Activated naive CD4-positive, alpha-beta T cell (primary cell): ENCODE measurements at regions not wholly inside any gene's neighbourhood (a gene's known extent, or its start where the extent isn't known, plus 50 kb on each side); places are given as distances from the start of the nearest gene placed in this dataset.

Source experiments
- DNase-seq, 4 experiments: peaks; one replicate each; lab custom pipeline; 2025; lab: John Stamatoyannopoulos, UW

- DNase-seq, result no peak
Observed at GRCh38 chr14:95410838-95411237, 91.1 kb upstream of the CLMN start.

- no peak for DNase-seq
Observed at GRCh38 chr14:95409477-95410272, 90.0 kb upstream of the CLMN start.

GRCh38 chr14:95408731-95409476, 89.2 kb upstream of the CLMN start:
- no peak for DNase-seq

- no peak for DNase-seq
Observed at GRCh38 chr14:95407354-95407753, 87.6 kb upstream of the CLMN start.

GRCh38 chr14:95406756-95407277, 87.1 kb upstream of the CLMN start:
- no peak for DNase-seq

GRCh38 chr14:95404583-95404982, 84.9 kb upstream of the CLMN start:
- no peak for DNase-seq

- DNase-seq, result no peak
Observed at GRCh38 chr14:95402578-95402977, 82.9 kb upstream of the CLMN start.

GRCh38 chr14:95402176-95402575, 82.5 kb upstream of the CLMN start:
- no peak for DNase-seq

- DNase-seq, result no peak
Observed at GRCh38 chr14:95398630-95399547, 79.2 kb upstream of the CLMN start.

- no peak for DNase-seq
Observed at GRCh38 chr14:95397325-95397724, 77.6 kb upstream of the CLMN start.

- DNase-seq, result no peak
Observed at GRCh38 chr14:95396221-95396620, 76.5 kb upstream of the CLMN start.

GRCh38 chr14:95395098-95395737, 75.5 kb upstream of the CLMN start:
- DNase-seq, result no peak

- DNase-seq, result no peak
Observed at GRCh38 chr14:95394297-95395097, 74.8 kb upstream of the CLMN start.

- no peak for DNase-seq
Observed at GRCh38 chr14:95392841-95393240, 73.1 kb upstream of the CLMN start.

- DNase-seq, result no peak
Observed at GRCh38 chr14:95391331-95391730, 71.6 kb upstream of the CLMN start.

- DNase-seq, result no peak
Observed at GRCh38 chr14:95389471-95390011, 69.8 kb upstream of the CLMN start.

GRCh38 chr14:95388699-95389098, 69.0 kb upstream of the CLMN start:
- no peak for DNase-seq

GRCh38 chr14:95387826-95388445, 68.2 kb upstream of the CLMN start:
- DNase-seq, result no peak

GRCh38 chr14:95386536-95387095, 66.9 kb upstream of the CLMN start:
- DNase-seq, result no peak

- no peak for DNase-seq
Observed at GRCh38 chr14:95385701-95386100, 66.0 kb upstream of the CLMN start.
